IMR-90 (cell line): ENCODE measurements at regions not wholly inside any gene's neighbourhood (a gene's known extent, or its start where the extent isn't known, plus 50 kb on each side); places are given as distances from the start of the nearest gene placed in this dataset.

Source experiments
- CTCF ChIP-seq: conservative IDR thresholded peaks from 2 replicates; pipeline ENCODE4 v1.5.1; 2012; ENCODE audit warnings: mild to moderate bottlenecking, low read depth, low read length, improper control_type of control experiment
- POLR2A ChIP-seq: IDR thresholded peaks from 2 replicates; pipeline ENCODE4 v1.6.1; 2012; ENCODE audit warnings: mild to moderate bottlenecking, low read depth, low read length
- RFX5 ChIP-seq: IDR thresholded peaks from 2 replicates; pipeline ENCODE4 v1.8.0; 2012; ENCODE audit warnings: low read depth, mild to moderate bottlenecking, low read length, moderate library complexity

- TF ChIP-seq RFX5 (no peak), POLR2A (no peak), CTCF (no peak)
These were observed 164.8 kb downstream of the METTL4 start for GRCh38 chr18:2406544-2406943.
